ENCODE measurements at regions not wholly inside any gene's neighbourhood (a gene's known extent, or its start where the extent isn't known, plus 50 kb on each side); places are given as distances from the start of the nearest gene placed in this dataset.
A peak's percentile ranks its signal among the peaks of the same experiment; 100 is the strongest.

GRCh38 chr22:47366026-47366767, 603.7 kb downstream of the TBC1D22A start:
- H3K4me1 ChIP-seq: no peaks in the 10 kb centered on the region
- intact Hi-C loops (cut with DNase I; ENCODE audit: low total_unique reads): no loop called here
- H3K9me3 ChIP-seq: peaks cover 0 to 35% (median 26%) of the 10 kb centered on the region in 8 donors
- TF ChIP-seq CTCF (IDR thresholded peaks at IDR 0.05 in 8 of 11, conservative IDR thresholded peaks at IDR 0.05 in 3 of 11) (no peak), POLR2AphosphoS5 (IDR thresholded peaks at IDR 0.05) (no peak), POLR2A (IDR thresholded peaks at IDR 0.05) (no peak)
- 74 to 82% (median 79%) methylated on average over 16 to 17 of the region's 17 CpGs for WGBS, 5 donors
- DNase-seq: peak; percentile 56
- no peak overlapping the region for H3K4me3 ChIP-seq
- H3K27ac ChIP-seq: no peak overlapping the region
- no peaks in the 10 kb centered on the region for H3K36me3 ChIP-seq
- H3K27me3 ChIP-seq (replicated peaks in 1 of 7): peaks cover 0 to 39% (median 0%) of the 10 kb centered on the region in 7 donors

- no peaks in the 10 kb centered on the region for H3K36me3 ChIP-seq
- WGBS, 5 donors: 91 to 97% (median 94%) methylated on average over 3 of the region's 3 CpGs
- no peak for DNase-seq
- TF ChIP-seq POLR2A (IDR thresholded peaks at IDR 0.05): no peak
- TF ChIP-seq POLR2AphosphoS5 (IDR thresholded peaks at IDR 0.05): no peak
- TF ChIP-seq CTCF (IDR thresholded peaks at IDR 0.05 in 8 of 11, conservative IDR thresholded peaks at IDR 0.05 in 3 of 11): no peak
- peaks cover 0 to 37% (median 28%) of the 10 kb centered on the region in 8 donors for H3K9me3 ChIP-seq
- intact Hi-C loops (cut with DNase I; ENCODE audit: low total_unique reads): no loop called here
- H3K27ac ChIP-seq: no peak overlapping the region
- peaks cover 0 to 2% (median 0%) of the 10 kb centered on the region in 7 donors for H3K27me3 ChIP-seq (replicated peaks in 1 of 7)
- no peaks in the 10 kb centered on the region for H3K4me1 ChIP-seq
- H3K4me3 ChIP-seq: no peak overlapping the region
Measured at GRCh38 chr22:47361247-47361646, 598.8 kb downstream of the TBC1D22A start.

- TF ChIP-seq CTCF (IDR thresholded peaks at IDR 0.05 in 8 of 11, conservative IDR thresholded peaks at IDR 0.05 in 3 of 11): no peak
- TF ChIP-seq POLR2A (IDR thresholded peaks at IDR 0.05): no peak
- no peak for TF ChIP-seq POLR2AphosphoS5 (IDR thresholded peaks at IDR 0.05)
- Histone ChIP-seq H3K9me3 (peaks cover 0 to 17% (median 15%) of the 10 kb centered on the region in 8 donors), H3K4me1 (no peaks in the 10 kb centered on the region), H3K4me3 (no peak overlapping the region), H3K27me3 (replicated peaks in 1 of 7) (no peaks in the 10 kb centered on the region), H3K27ac (no peak overlapping the region), H3K36me3 (no peaks in the 10 kb centered on the region)
- WGBS, 5 donors: 90 to 98% (median 94%) methylated on average over 8 to 10 of the region's 10 CpGs
- DNase-seq: peak; percentile 37
- intact Hi-C loops (cut with DNase I; ENCODE audit: low total_unique reads): no loop called here
Measured at GRCh38 chr22:47357493-47357892, 595.0 kb downstream of the TBC1D22A start.

- no peaks in the 10 kb centered on the region for H3K4me1 ChIP-seq
- H3K9me3 ChIP-seq: peaks cover 0 to 13% (median 11%) of the 10 kb centered on the region in 8 donors
- intact Hi-C loops (cut with DNase I; ENCODE audit: low total_unique reads): no loop called here
- WGBS, 5 donors: 88 to 95% (median 95%) methylated on average over 4 to 7 of the region's 7 CpGs; no CpG with 5 or more reads in 1 of the 5 donors
- H3K4me3 ChIP-seq: no peak overlapping the region
- peak; percentile 56 for DNase-seq
- H3K36me3 ChIP-seq: no peaks in the 10 kb centered on the region
- TF ChIP-seq POLR2A (IDR thresholded peaks at IDR 0.05): no peak
- TF ChIP-seq POLR2AphosphoS5 (IDR thresholded peaks at IDR 0.05): no peak
- TF ChIP-seq CTCF (IDR thresholded peaks at IDR 0.05 in 8 of 11, conservative IDR thresholded peaks at IDR 0.05 in 3 of 11): no peak
- H3K27me3 ChIP-seq (replicated peaks in 1 of 7): peaks cover 0 to 3% (median 0%) of the 10 kb centered on the region in 7 donors
- no peak overlapping the region for H3K27ac ChIP-seq
Measured at GRCh38 chr22:47357086-47357485, 594.6 kb downstream of the TBC1D22A start.

Measured in spleen (tissue), 11 donors.